T-helper 1 cell treated with Interleukin-12 subunit alpha and Interleukin-12 subunit beta and Interleukin-4 antibody, amounts not matched to agents 30 μg/mL and 1 μg/mL, for 36 hours (primary cell): ENCODE measurements at regions not wholly inside any gene's neighbourhood (a gene's known extent, or its start where the extent isn't known, plus 50 kb on each side); places are given as distances from the start of the nearest gene placed in this dataset.

Source experiments
- H3K27ac Mint-ChIP-seq: one replicate; pipeline ENCODE4 v1.8.0; 2021; ENCODE audit warnings: mild to moderate bottlenecking, mixed read lengths
- H3K27me3 Mint-ChIP-seq: one replicate; pipeline ENCODE4 v1.8.0; 2021; ENCODE audit warnings: low read depth, mixed read lengths
- H3K36me3 Mint-ChIP-seq: one replicate; pipeline ENCODE4 v1.8.0; 2021; ENCODE audit warnings: low read depth, mixed read lengths
- H3K4me1 Mint-ChIP-seq: one replicate; pipeline ENCODE4 v1.8.0; 2021; ENCODE audit warnings: low read depth, mixed read lengths
- H3K4me3 Mint-ChIP-seq: one replicate; pipeline ENCODE4 v1.8.0; 2021; ENCODE audit warnings: mild to moderate bottlenecking, moderate library complexity, mixed read lengths
- H3K9me3 Mint-ChIP-seq: one replicate; pipeline ENCODE4 v1.8.0; 2021; ENCODE audit warnings: mixed read lengths

- H3K27me3 Mint-ChIP-seq: no peaks in the 10 kb centered on the region
- no peaks in the 10 kb centered on the region for H3K4me1 Mint-ChIP-seq
- no peak overlapping the region for H3K27ac Mint-ChIP-seq
- H3K4me3 Mint-ChIP-seq: no peak overlapping the region
- no peaks in the 10 kb centered on the region for H3K36me3 Mint-ChIP-seq
- no peaks in the 10 kb centered on the region for H3K9me3 Mint-ChIP-seq
These were observed 261.4 kb upstream of the C1orf174 start for GRCh38 chr1:4161366-4162006.

- no peak overlapping the region for H3K4me3 Mint-ChIP-seq
- H3K9me3 Mint-ChIP-seq: no peaks in the 10 kb centered on the region
- H3K27me3 Mint-ChIP-seq: no peaks in the 10 kb centered on the region
- H3K4me1 Mint-ChIP-seq: no peaks in the 10 kb centered on the region
- no peaks in the 10 kb centered on the region for H3K36me3 Mint-ChIP-seq
- H3K27ac Mint-ChIP-seq: no peak overlapping the region
These were observed 264.9 kb upstream of the C1orf174 start for GRCh38 chr1:4164965-4165364.

- Mint-ChIP-seq H3K27ac (no peak overlapping the region), H3K4me3 (no peak overlapping the region), H3K4me1 (no peaks in the 10 kb centered on the region), H3K9me3 (no peaks in the 10 kb centered on the region), H3K27me3 (no peaks in the 10 kb centered on the region), H3K36me3 (no peaks in the 10 kb centered on the region)
These were observed 265.7 kb upstream of the C1orf174 start for GRCh38 chr1:4165686-4166300.

GRCh38 chr1:4166713-4167112 is 266.6 kb upstream of the C1orf174 start:
- no peak overlapping the region for H3K27ac Mint-ChIP-seq
- H3K36me3 Mint-ChIP-seq: no peaks in the 10 kb centered on the region

GRCh38 chr1:4169991-4170390 is 269.9 kb upstream of the C1orf174 start:
- no peak overlapping the region for H3K4me3 Mint-ChIP-seq
- H3K27me3 Mint-ChIP-seq: no peaks in the 10 kb centered on the region
- H3K9me3 Mint-ChIP-seq: no peaks in the 10 kb centered on the region
- H3K27ac Mint-ChIP-seq: no peak overlapping the region
- H3K4me1 Mint-ChIP-seq: no peaks in the 10 kb centered on the region
- no peaks in the 10 kb centered on the region for H3K36me3 Mint-ChIP-seq

More at GRCh38 chr1:4166713-4167112, 266.6 kb upstream of the C1orf174 start:
- H3K9me3 Mint-ChIP-seq: no peaks in the 10 kb centered on the region
- H3K4me1 Mint-ChIP-seq: no peaks in the 10 kb centered on the region
- no peak overlapping the region for H3K4me3 Mint-ChIP-seq
- no peaks in the 10 kb centered on the region for H3K27me3 Mint-ChIP-seq

GRCh38 chr1:4170548-4171340 is 270.7 kb upstream of the C1orf174 start:
- H3K4me1 Mint-ChIP-seq: no peaks in the 10 kb centered on the region
- H3K4me3 Mint-ChIP-seq: no peak overlapping the region
- no peak overlapping the region for H3K27ac Mint-ChIP-seq
- H3K36me3 Mint-ChIP-seq: no peaks in the 10 kb centered on the region
- H3K9me3 Mint-ChIP-seq: no peaks in the 10 kb centered on the region
- no peaks in the 10 kb centered on the region for H3K27me3 Mint-ChIP-seq

GRCh38 chr1:4171480-4172450 is 271.7 kb upstream of the C1orf174 start:
- Mint-ChIP-seq H3K9me3 (no peaks in the 10 kb centered on the region), H3K27ac (no peak overlapping the region), H3K27me3 (no peaks in the 10 kb centered on the region), H3K4me3 (no peak overlapping the region), H3K36me3 (no peaks in the 10 kb centered on the region), H3K4me1 (no peaks in the 10 kb centered on the region)

GRCh38 chr1:4172644-4173599 is 272.9 kb upstream of the C1orf174 start:
- H3K27me3 Mint-ChIP-seq: no peaks in the 10 kb centered on the region
- no peaks in the 10 kb centered on the region for H3K9me3 Mint-ChIP-seq
- H3K36me3 Mint-ChIP-seq: no peaks in the 10 kb centered on the region
- no peak overlapping the region for H3K4me3 Mint-ChIP-seq
- H3K4me1 Mint-ChIP-seq: peaks cover 2% of the 10 kb centered on the region
- no peak overlapping the region for H3K27ac Mint-ChIP-seq

- H3K4me3 Mint-ChIP-seq: no peak overlapping the region
- H3K27ac Mint-ChIP-seq: no peak overlapping the region
- peaks cover 2% of the 10 kb centered on the region for H3K4me1 Mint-ChIP-seq
- no peaks in the 10 kb centered on the region for H3K27me3 Mint-ChIP-seq
- H3K9me3 Mint-ChIP-seq: no peaks in the 10 kb centered on the region
- H3K36me3 Mint-ChIP-seq: no peaks in the 10 kb centered on the region
These were observed 273.7 kb upstream of the C1orf174 start for GRCh38 chr1:4173731-4174130.

GRCh38 chr1:4174291-4175200 is 274.5 kb upstream of the C1orf174 start:
- Mint-ChIP-seq H3K27ac (no peak overlapping the region), H3K4me3 (no peak overlapping the region), H3K27me3 (no peaks in the 10 kb centered on the region), H3K36me3 (no peaks in the 10 kb centered on the region), H3K4me1 (peaks cover 2% of the 10 kb centered on the region), H3K9me3 (no peaks in the 10 kb centered on the region)

GRCh38 chr1:4175566-4176405 is 275.7 kb upstream of the C1orf174 start:
- Mint-ChIP-seq H3K4me3 (no peak overlapping the region), H3K4me1 (peaks cover 2% of the 10 kb centered on the region), H3K27me3 (no peaks in the 10 kb centered on the region), H3K36me3 (no peaks in the 10 kb centered on the region), H3K27ac (no peak overlapping the region), H3K9me3 (no peaks in the 10 kb centered on the region)

GRCh38 chr1:4176841-4177240 is 276.8 kb upstream of the C1orf174 start:
- no peak overlapping the region for H3K27ac Mint-ChIP-seq

More at GRCh38 chr1:4176841-4177240, 276.8 kb upstream of the C1orf174 start:
- Mint-ChIP-seq H3K36me3 (no peaks in the 10 kb centered on the region), H3K9me3 (no peaks in the 10 kb centered on the region), H3K4me3 (no peak overlapping the region), H3K27me3 (no peaks in the 10 kb centered on the region), H3K4me1 (peaks cover 2% of the 10 kb centered on the region)
